ENCODE measurements at regions not wholly inside any gene's neighbourhood (a gene's known extent, or its start where the extent isn't known, plus 50 kb on each side); places are given as distances from the start of the nearest gene placed in this dataset.

GRCh38 chr9:18127499-18127875, 346.5 kb upstream of the ADAMTSL1 start:
- TF ChIP-seq CTCF (IDR thresholded peaks at IDR 0.05; ENCODE audit: low read depth, low read length, missing control alignments), result no peak
- H3K4me3 ChIP-seq (ENCODE audit: low read depth, low read length), result no peak overlapping the region
- in situ Hi-C loops (cut with HindIII; ENCODE audit: low sequenced_read_pairs), result no loop called here
- no peak for DNase-seq (ENCODE audit: low read depth)

DNA sequence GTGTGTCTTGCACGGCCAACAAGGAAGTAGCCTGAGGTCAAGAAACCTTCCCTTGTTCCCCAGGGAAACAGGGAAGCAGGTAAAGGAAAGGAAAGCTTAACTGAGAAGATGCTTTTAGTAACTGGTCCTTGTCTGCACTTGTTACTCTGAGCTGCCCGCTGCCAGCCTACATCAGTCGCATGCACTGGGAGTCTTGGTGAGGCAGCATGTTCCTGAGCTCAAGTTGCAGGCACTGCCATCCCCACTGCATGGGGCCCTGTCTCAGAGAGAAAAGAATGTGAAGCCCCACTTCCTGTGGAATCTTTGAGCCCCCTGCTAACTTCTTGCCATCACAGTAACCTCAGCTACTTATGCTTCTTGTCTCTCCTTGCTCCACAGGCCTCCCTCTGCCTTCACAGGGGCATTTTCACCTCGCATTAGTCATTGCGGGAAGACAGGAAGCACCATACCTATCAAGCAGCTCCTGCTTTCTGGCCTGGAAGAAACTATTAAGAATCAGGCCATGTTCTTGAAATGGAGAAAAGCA, 344.1 kb upstream of the ADAMTSL1 start:
- TF ChIP-seq CTCF (IDR thresholded peaks at IDR 0.05; ENCODE audit: low read depth, low read length, missing control alignments), result no peak
- DNase-seq (ENCODE audit: low read depth), result no peak
- no peak overlapping the region for H3K4me3 ChIP-seq (ENCODE audit: low read depth, low read length)
- in situ Hi-C loops (cut with HindIII; ENCODE audit: low sequenced_read_pairs), result no loop called here

DNA sequence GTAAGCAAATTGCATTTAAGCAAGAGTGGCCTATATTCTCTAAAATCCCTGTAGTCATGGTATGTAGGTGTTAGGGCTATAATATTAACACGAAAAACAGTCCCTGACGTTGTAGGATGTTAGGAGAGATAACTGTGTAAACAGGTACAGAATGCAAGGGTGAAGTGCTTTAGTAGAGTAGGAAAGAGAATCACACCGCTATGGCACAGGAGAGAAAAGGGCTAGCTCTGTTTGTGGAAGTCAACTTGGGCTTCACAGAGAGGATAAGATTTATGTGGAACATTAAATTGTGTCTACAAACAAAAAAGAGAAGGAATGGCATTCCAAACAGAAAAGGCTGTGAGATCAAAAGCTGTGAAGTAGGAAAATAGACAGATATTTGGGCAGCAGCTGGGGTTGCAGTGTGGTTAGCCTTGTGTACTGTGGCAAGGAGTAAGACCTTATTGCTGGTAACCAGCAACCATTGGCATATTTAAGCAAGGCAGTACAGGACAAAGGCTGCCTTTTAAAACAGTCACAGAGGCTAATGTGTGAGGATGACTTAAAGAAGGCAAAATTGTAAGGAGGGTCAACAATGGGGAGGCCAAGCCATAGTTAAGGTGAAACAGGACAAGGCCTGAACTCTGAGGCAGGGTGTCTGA, 337.5 kb upstream of the ADAMTSL1 start:
- in situ Hi-C loops (cut with HindIII; ENCODE audit: low sequenced_read_pairs), result no loop called here
- no peak for TF ChIP-seq CTCF (IDR thresholded peaks at IDR 0.05; ENCODE audit: low read depth, low read length, missing control alignments)
- no peak for DNase-seq (ENCODE audit: low read depth)
- H3K4me3 ChIP-seq (ENCODE audit: low read depth, low read length), result no peak overlapping the region

GRCh38 chr9:18137815-18138214, 336.1 kb upstream of the ADAMTSL1 start:
- in situ Hi-C loops (cut with HindIII; ENCODE audit: low sequenced_read_pairs), result no loop called here
- TF ChIP-seq CTCF (IDR thresholded peaks at IDR 0.05; ENCODE audit: low read depth, low read length, missing control alignments), result no peak

DNA sequence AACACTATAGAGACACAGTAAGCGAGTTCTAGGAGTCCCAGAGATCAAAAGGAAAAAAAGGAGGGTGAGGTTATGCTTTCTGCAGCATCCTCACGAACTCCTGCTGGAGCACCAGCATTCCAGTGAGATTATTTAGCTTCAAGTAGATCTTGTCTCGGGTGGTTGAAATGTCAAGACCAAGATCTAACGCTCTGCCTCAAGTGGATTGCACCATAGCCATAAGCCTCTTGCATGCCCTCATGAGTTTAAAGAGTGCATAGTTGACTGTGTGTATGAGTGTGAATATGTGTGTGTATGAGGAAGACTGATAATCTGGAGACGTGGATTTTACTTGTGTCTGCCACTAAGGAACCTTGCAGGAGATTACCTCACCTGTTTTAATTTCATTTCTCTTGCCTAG, 335.3 kb upstream of the ADAMTSL1 start:
- H3K4me3 ChIP-seq (ENCODE audit: low read depth, low read length), result no peak overlapping the region
- no peak for TF ChIP-seq CTCF (IDR thresholded peaks at IDR 0.05; ENCODE audit: low read depth, low read length, missing control alignments)
- no peak for DNase-seq (ENCODE audit: low read depth)
- in situ Hi-C loops (cut with HindIII; ENCODE audit: low sequenced_read_pairs), result no loop called here

More at GRCh38 chr9:18137815-18138214, 336.1 kb upstream of the ADAMTSL1 start:
- no peak overlapping the region for H3K4me3 ChIP-seq (ENCODE audit: low read depth, low read length)
- no peak for DNase-seq (ENCODE audit: low read depth)

DNA sequence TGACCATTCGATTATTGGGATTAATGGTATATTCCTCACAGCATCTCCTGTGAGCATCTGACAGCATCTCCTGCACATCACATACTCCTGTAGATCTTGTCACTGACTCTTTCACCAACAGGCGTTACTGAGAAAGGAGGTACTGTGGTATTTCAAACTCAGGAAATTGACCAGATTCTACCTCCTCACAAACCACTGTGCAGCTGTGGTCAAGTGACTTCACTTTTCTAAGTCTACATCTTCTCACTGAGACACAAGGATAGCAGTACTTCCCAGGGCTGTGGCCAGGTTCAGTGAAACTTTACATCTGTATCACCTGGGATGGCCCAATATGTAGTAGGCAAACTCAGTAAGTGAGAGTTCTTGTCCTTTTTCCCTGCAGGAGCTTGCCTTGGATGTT, 332.3 kb upstream of the ADAMTSL1 start:
- no peak for TF ChIP-seq CTCF (IDR thresholded peaks at IDR 0.05; ENCODE audit: low read depth, low read length, missing control alignments)
- in situ Hi-C loops (cut with HindIII; ENCODE audit: low sequenced_read_pairs), result no loop called here
- DNase-seq (ENCODE audit: low read depth), result no peak
- H3K4me3 ChIP-seq (ENCODE audit: low read depth, low read length), result no peak overlapping the region
